ENCODE measurements at regions not wholly inside any gene's neighbourhood (a gene's known extent, or its start where the extent isn't known, plus 50 kb on each side); places are given as distances from the start of the nearest gene placed in this dataset.
"Not testable (repeated sequence)": the region's sequence is repeated elsewhere in the genome, so short reads cannot be mapped to it uniquely, and the experiment has no call there.

DNA sequence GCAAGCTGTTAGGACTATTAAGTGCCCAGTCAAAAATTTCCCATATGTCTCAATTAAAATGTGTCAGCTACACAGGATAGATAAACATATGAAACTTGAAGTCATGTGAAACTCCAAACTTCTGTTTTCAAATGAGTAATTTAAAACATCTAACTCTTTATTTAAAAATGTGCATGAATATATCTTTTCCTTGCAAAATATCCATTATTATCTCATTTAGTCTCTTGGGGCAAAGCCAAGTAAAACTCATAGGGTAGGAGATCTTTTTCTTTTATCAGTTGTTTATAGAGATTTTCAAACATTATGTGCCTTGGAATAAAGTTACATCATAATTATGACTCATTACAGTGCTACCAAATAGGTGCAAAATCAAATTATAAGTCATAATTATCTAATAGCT, 2020.1 kb upstream of the PRR20A start:
- Mint-ChIP-seq H3K4me3 (no peak overlapping the region), H3K9me3 (peaks cover 21% of the 10 kb centered on the region), H3K36me3 (ENCODE audit: low read depth) (no peaks in the 10 kb centered on the region), H3K4me1 (ENCODE audit: low read depth) (no peaks in the 10 kb centered on the region), H3K27me3 (ENCODE audit: low read depth) (no peaks in the 10 kb centered on the region), H3K27ac (no peak overlapping the region)
- DNase-seq (ENCODE audit: low spot score): no peak

DNA sequence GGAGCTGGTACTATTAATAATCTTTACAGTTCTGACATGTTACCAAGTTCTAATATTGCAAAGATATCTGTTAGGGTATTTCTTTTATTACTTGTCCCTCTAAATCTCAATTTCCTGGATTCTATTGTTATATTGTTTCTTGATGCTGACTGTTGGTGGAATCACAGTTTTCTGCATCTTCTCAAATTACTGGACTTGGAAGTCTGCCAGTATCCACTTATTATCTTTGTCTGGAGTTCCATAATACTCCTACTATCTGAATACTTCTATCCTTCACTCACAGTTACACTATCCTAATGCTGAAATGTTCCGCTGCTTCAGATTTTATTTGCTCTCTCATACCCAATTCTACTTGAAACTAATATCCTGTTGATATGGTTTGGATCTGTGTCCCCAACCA, 1985.7 kb upstream of the PRR20A start:
- Mint-ChIP-seq H3K27me3 (ENCODE audit: low read depth) (no peaks in the 10 kb centered on the region), H3K36me3 (ENCODE audit: low read depth) (no peaks in the 10 kb centered on the region), H3K4me3 (no peak overlapping the region), H3K9me3 (peaks cover 38% of the 10 kb centered on the region), H3K27ac (no peak overlapping the region), H3K4me1 (ENCODE audit: low read depth) (no peaks in the 10 kb centered on the region)
- no peak for DNase-seq (ENCODE audit: low spot score)

DNA sequence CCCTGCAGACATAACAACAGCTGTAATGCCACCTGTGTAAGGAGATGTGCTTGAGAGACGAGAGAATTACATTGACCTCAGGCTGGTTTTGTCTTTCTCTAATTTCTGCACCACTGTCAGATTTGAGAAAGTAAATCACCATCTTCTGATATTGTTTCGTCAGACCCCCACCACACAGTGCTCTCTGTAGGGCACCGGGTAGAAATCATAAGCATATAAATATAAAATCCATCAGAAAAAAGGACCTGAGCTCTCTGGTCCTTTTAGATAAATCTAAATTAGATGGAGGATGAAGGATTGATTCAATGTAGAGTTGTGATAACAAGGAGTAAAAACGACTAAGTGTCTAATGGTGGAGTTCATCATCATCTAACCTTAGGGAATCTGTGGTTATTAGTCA, 1981.0 kb upstream of the PRR20A start:
- Mint-ChIP-seq H3K4me1 (ENCODE audit: low read depth) (no peaks in the 10 kb centered on the region), H3K36me3 (ENCODE audit: low read depth) (peaks cover 2% of the 10 kb centered on the region), H3K27ac (no peak overlapping the region), H3K4me3 (no peak overlapping the region), H3K27me3 (ENCODE audit: low read depth) (no peaks in the 10 kb centered on the region), H3K9me3 (peaks cover 38% of the 10 kb centered on the region)
- DNase-seq (ENCODE audit: low spot score): no peak

DNA sequence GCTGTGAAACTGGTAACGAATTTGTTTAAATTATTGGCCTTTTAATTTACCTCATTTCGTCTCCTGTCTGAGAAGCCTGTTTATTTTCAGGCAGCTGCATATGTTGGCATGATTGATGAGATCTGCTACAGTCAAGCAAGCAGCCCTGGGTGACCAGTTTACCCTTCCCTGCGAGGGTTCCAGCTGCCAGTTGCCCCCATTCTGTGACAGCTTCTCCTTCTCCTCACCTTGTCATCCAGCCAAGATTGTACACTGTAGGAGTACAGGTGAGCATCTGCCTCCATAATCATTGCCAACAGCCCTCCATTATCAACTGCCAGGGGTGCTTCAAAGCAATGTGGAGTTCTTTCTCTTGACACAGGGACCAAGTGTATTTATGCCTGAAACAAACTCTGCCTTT, 1979.9 kb upstream of the PRR20A start:
- no peak overlapping the region for H3K4me3 Mint-ChIP-seq
- no peaks in the 10 kb centered on the region for H3K27me3 Mint-ChIP-seq (ENCODE audit: low read depth)
- H3K36me3 Mint-ChIP-seq (ENCODE audit: low read depth): peaks cover 2% of the 10 kb centered on the region
- no peak for DNase-seq (ENCODE audit: low spot score)
- H3K4me1 Mint-ChIP-seq (ENCODE audit: low read depth): no peaks in the 10 kb centered on the region
- H3K27ac Mint-ChIP-seq: no peak overlapping the region
- peaks cover 39% of the 10 kb centered on the region for H3K9me3 Mint-ChIP-seq

DNA sequence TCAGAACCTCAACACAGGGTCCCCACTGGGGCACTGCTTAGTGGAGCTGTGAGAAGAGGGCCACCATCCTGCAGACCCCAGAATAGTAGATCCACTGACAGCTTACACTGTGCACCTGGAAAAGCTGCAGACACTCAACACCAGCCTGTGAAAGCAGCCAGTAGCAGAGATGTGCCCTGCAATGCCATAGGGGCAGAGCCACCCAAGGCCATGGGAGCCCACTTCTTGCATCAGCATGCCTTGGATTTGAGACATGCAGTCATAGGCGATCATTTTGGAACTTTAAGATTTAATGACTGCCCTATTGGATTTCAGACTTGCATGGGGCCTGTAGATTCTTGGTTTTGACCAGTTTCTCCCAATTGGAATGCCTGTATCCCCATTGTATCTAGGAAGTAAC, 1962.1 kb upstream of the PRR20A start:
- not testable (repeated sequence) for H3K4me3 Mint-ChIP-seq; H3K27ac Mint-ChIP-seq; H3K4me1 Mint-ChIP-seq (ENCODE audit: low read depth); H3K27me3 Mint-ChIP-seq (ENCODE audit: low read depth); H3K36me3 Mint-ChIP-seq (ENCODE audit: low read depth); DNase-seq (ENCODE audit: low spot score)
- H3K9me3 Mint-ChIP-seq: peaks cover 58% of the 10 kb centered on the region

DNA sequence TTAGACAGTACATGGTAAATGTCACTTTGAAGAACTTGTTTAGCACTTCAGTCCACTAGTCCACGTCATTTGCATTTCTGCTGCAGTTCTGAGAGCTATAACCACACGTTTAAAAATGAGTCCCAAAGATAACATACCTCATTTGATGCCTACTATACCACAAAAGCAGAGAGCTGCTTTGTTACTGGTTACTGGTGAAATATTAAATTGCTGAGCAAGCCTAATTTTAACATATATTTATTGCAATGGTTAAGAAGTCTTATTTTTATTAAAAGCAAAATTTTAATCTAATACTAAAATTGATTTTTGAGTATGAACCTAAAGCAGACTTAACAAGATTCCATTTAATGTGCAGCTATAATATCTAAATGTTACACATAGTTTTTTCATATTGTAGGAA, 1949.7 kb upstream of the PRR20A start:
- no peaks in the 10 kb centered on the region for H3K27me3 Mint-ChIP-seq (ENCODE audit: low read depth)
- H3K4me3 Mint-ChIP-seq: no peak overlapping the region
- no peaks in the 10 kb centered on the region for H3K4me1 Mint-ChIP-seq (ENCODE audit: low read depth)
- H3K27ac Mint-ChIP-seq: no peak overlapping the region
- peaks cover 36% of the 10 kb centered on the region for H3K9me3 Mint-ChIP-seq
- no peaks in the 10 kb centered on the region for H3K36me3 Mint-ChIP-seq (ENCODE audit: low read depth)
- DNase-seq (ENCODE audit: low spot score): no peak

DNA sequence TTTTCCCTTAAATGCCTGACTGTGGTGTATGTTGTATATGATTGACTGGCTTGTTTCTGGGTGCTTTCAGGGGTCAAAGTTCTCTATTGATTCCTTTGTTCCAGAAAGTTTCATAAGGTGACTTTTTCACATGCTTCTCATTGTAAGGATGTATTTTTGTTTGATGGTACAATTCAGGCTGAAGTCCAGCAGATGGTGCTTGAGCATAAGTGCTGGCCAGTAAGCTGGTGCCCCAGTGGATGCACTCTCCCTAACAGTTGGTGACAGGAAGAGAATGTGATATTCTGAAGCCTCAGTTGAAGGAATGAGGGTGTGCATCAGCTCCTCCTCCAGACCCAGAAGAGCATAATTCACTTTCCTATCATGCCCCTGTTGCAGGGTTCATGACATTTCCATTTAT, 1941.6 kb upstream of the PRR20A start:
- H3K4me3 Mint-ChIP-seq: no peak overlapping the region
- no peak for DNase-seq (ENCODE audit: low spot score)
- no peaks in the 10 kb centered on the region for H3K4me1 Mint-ChIP-seq (ENCODE audit: low read depth)
- H3K36me3 Mint-ChIP-seq (ENCODE audit: low read depth): no peaks in the 10 kb centered on the region
- no peaks in the 10 kb centered on the region for H3K27me3 Mint-ChIP-seq (ENCODE audit: low read depth)
- no peak overlapping the region for H3K27ac Mint-ChIP-seq
- H3K9me3 Mint-ChIP-seq: peaks cover 45% of the 10 kb centered on the region

DNA sequence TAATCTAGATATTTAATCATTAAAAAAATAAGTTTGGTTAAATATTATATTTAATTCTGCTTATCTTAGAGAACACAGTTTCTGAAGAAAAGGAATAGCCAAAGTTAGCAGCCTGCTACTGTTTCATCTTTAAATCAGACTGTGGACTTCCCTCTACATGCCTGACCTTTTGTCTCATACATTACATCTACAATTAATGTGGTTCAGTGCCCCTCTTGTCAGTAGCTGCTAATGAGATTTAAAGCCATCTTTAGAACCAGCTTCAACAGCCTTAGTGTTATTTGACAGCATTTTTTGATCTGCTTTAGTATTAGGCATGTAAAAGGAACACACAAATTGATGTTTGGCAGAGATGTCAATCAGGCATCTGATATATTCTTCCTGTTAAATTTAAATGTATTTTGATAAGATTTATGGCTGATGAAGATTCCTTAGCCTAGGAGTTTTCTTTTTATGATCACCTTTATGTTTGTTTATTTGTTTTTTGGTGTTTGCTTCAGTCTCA, 1925.8 kb upstream of the PRR20A start:
- no peaks in the 10 kb centered on the region for H3K4me1 Mint-ChIP-seq (ENCODE audit: low read depth)
- H3K27ac Mint-ChIP-seq: no peak overlapping the region
- no peaks in the 10 kb centered on the region for H3K27me3 Mint-ChIP-seq (ENCODE audit: low read depth)
- DNase-seq (ENCODE audit: low spot score): no peak
- H3K4me3 Mint-ChIP-seq: no peak overlapping the region
- no peaks in the 10 kb centered on the region for H3K36me3 Mint-ChIP-seq (ENCODE audit: low read depth)
- peaks cover 23% of the 10 kb centered on the region for H3K9me3 Mint-ChIP-seq

DNA sequence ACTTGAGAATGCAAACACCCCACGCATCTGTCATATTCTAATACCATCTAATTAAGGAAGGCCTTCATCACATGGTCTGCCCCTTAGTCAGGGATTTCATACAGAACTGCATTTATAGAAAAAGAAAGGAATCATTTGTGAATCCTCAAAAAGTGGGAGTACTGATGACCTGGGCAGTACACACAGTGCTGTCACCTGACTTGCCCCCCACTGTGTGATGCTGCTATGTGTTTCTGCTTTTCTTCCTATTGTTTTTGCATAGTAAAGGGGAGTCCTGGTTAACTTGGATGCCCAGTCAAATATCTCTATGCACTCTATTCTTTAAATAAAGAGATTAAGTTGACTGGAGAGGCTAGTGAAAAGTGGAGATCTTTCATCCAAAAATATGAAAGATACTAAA, 1921.2 kb upstream of the PRR20A start:
- peaks cover 29% of the 10 kb centered on the region for H3K9me3 Mint-ChIP-seq
- DNase-seq (ENCODE audit: low spot score): no peak
- no peak overlapping the region for H3K27ac Mint-ChIP-seq
- H3K4me1 Mint-ChIP-seq (ENCODE audit: low read depth): no peaks in the 10 kb centered on the region
- H3K4me3 Mint-ChIP-seq: no peak overlapping the region
- H3K36me3 Mint-ChIP-seq (ENCODE audit: low read depth): no peaks in the 10 kb centered on the region
- H3K27me3 Mint-ChIP-seq (ENCODE audit: low read depth): no peaks in the 10 kb centered on the region

DNA sequence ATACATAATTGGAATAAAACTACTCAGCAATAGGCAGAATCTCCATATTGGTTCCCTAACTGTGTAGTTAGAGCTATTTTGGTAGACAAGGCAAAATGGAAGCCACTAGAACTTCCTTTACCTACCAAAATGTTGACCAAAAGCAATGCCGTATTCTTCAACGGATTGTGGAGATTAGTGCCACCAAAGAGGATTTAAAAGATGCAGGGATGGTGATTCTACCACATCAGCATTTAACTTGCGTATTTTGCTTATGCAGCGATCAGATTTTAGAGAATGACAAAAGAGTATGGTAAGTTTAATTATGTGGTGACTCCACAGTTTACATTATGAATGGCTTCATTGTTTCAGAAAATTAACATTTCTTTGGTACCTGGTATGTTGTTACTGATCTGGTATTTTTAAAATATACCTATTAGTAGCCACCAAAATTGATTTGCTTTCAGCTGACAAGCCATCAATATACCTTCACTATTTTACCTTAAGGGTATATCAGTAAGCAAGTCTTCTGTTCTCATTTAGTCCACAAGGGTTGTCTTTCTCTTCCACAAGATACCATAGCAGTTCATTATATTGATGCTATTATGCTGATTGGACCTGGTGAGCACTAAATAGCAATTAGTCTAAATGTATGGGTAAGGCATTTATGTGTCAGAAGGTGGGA, 1910.7 kb upstream of the PRR20A start:
- H3K27me3 Mint-ChIP-seq (ENCODE audit: low read depth): no peaks in the 10 kb centered on the region
- peaks cover 26% of the 10 kb centered on the region for H3K9me3 Mint-ChIP-seq
- H3K4me3 Mint-ChIP-seq: no peak overlapping the region
- no peak for DNase-seq (ENCODE audit: low spot score)
- no peak overlapping the region for H3K27ac Mint-ChIP-seq
- H3K36me3 Mint-ChIP-seq (ENCODE audit: low read depth): no peaks in the 10 kb centered on the region
- H3K4me1 Mint-ChIP-seq (ENCODE audit: low read depth): no peaks in the 10 kb centered on the region

DNA sequence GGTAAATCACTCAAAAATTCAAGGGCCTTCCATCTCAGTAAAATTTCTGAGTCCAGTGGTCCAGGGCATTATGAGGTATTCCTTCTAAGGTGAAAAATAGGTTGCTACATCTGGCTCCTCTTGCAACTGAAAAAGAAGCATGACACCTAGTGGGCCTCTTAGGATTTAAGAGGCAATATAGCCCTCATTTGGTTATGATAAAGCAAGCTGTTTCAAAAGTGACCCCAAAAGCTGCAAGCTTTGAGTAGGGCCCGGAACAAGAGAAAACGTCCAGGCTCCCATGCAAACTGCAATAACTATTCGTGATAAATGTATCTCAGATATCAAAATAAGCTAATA, 1910.2 kb upstream of the PRR20A start:
- no peak for DNase-seq (ENCODE audit: low spot score)
- Mint-ChIP-seq H3K27me3 (ENCODE audit: low read depth) (no peaks in the 10 kb centered on the region), H3K4me3 (no peak overlapping the region), H3K27ac (no peak overlapping the region), H3K4me1 (ENCODE audit: low read depth) (no peaks in the 10 kb centered on the region), H3K9me3 (peaks cover 26% of the 10 kb centered on the region), H3K36me3 (ENCODE audit: low read depth) (no peaks in the 10 kb centered on the region)

DNA sequence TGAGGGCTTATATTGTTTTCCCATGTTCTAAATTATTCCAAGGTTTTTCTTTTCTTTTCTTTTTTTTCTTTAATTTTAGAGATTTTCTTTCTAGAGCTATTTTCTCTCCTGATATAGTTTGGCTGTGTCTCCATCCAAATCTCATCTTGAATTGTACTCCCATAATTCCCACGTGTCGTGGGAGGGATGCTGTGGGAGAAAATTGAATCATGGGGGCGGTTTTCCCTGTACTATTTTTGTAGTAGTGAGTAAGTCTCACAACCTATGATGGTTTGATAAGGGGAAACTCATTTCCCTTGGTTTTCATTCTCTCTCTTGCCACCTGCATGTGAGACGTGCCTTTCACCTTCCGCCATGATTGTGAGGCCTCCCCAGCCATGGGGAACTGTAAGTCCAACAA, 1906.4 kb upstream of the PRR20A start:
- peaks cover 26% of the 10 kb centered on the region for H3K9me3 Mint-ChIP-seq
- no peak overlapping the region for H3K27ac Mint-ChIP-seq
- no peaks in the 10 kb centered on the region for H3K36me3 Mint-ChIP-seq (ENCODE audit: low read depth)
- no peaks in the 10 kb centered on the region for H3K27me3 Mint-ChIP-seq (ENCODE audit: low read depth)
- H3K4me3 Mint-ChIP-seq: no peak overlapping the region
- H3K4me1 Mint-ChIP-seq (ENCODE audit: low read depth): no peaks in the 10 kb centered on the region
- no peak for DNase-seq (ENCODE audit: low spot score)

DNA sequence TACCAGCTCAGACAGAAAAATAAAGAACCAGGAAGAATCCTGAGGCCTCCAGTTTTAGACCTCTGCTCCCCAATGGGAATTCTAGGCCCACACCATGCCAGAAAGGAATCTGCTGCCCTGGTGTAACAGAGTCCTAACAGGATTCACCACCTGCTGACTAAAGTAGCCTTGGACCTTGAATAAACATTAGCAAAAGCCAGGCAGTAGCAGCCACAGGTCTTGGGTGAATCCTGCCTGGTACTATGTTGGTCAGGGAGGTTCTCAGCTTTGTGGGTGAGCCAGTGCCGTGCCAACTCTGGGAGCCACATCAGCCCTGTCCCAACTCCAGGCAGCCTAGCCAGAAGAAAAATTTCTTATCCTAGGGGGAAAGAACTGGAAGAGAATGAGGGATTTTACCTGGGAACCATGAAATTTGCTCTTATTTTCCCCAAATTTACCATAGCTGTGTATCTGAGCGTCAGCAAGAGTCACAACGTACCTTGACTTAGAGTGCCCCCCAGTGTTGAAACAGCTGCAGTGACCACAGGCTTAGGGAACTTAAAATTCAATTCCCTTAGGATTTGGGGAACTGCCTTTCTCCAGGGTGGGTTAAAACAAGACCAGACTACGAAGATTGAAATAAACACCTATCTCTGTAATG, 1895.6 kb upstream of the PRR20A start:
- no peaks in the 10 kb centered on the region for H3K4me1 Mint-ChIP-seq (ENCODE audit: low read depth)
- H3K9me3 Mint-ChIP-seq: peaks cover 37% of the 10 kb centered on the region
- H3K27me3 Mint-ChIP-seq (ENCODE audit: low read depth): no peaks in the 10 kb centered on the region
- H3K4me3 Mint-ChIP-seq: no peak overlapping the region
- no peaks in the 10 kb centered on the region for H3K36me3 Mint-ChIP-seq (ENCODE audit: low read depth)
- no peak overlapping the region for H3K27ac Mint-ChIP-seq
- DNase-seq (ENCODE audit: low spot score): no peak

DNA sequence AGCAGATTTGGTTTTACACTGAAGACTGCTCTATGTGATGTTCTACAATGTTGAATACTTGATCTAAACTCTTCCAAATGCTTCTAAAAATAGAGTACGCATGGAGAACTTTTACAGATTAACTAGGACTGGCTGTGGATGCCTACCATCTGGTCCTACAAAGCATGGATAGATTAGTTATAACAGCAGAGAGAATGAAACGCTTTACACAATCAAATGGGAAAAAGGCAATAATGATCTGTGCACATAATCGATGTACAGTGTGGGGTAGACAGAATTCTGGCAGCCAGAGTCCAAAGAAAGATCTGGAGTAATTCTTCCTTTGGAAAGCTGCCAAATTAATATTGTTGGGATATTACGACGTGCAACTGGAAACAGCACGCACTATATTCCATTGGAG, 1885.5 kb upstream of the PRR20A start:
- Mint-ChIP-seq H3K27me3 (ENCODE audit: low read depth) (no peaks in the 10 kb centered on the region), H3K4me3 (no peak overlapping the region), H3K36me3 (ENCODE audit: low read depth) (no peaks in the 10 kb centered on the region), H3K27ac (no peak overlapping the region), H3K4me1 (ENCODE audit: low read depth) (no peaks in the 10 kb centered on the region), H3K9me3 (peaks cover 59% of the 10 kb centered on the region)
- no peak for DNase-seq (ENCODE audit: low spot score)

DNA sequence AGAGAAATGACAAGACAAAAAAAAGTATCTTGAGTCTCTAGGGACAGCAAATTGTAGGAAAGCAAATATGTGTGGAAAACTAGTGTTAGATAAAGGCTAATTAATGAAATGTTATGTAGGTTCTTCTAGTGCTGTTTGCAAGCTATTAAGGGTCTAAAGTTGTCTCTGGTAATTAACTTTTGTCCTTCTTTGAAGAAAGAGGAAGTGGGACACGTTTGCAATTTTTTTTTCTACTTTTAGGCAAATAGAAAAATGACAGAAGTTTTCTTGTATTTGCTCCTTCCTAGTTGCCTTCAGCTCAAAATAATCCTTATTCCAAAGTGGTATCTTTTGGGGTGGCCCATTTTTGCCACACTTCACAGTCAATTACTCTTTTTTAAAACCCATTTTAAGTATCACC, 1877.7 kb upstream of the PRR20A start:
- H3K36me3 Mint-ChIP-seq (ENCODE audit: low read depth): no peaks in the 10 kb centered on the region
- no peak for DNase-seq (ENCODE audit: low spot score)
- H3K27ac Mint-ChIP-seq: no peak overlapping the region
- H3K27me3 Mint-ChIP-seq (ENCODE audit: low read depth): no peaks in the 10 kb centered on the region
- no peaks in the 10 kb centered on the region for H3K4me1 Mint-ChIP-seq (ENCODE audit: low read depth)
- H3K4me3 Mint-ChIP-seq: no peak overlapping the region
- H3K9me3 Mint-ChIP-seq: peaks cover 41% of the 10 kb centered on the region

All from T-helper 2 cell treated with Interferon-gamma antibody and Interleukin-4, amounts not matched to agents 5 μg/mL and 100 μg/mL, for 36 hours (primary cell).